Mesodermal cell (in vitro differentiated cells): ENCODE measurements at regions not wholly inside any gene's neighbourhood (a gene's known extent, or its start where the extent isn't known, plus 50 kb on each side); places are given as distances from the start of the nearest gene placed in this dataset.
"Not testable (repeated sequence)": the region's sequence is repeated elsewhere in the genome, so short reads cannot be mapped to it uniquely, and the experiment has no call there.

Experiments
- H3K27ac ChIP-seq: 2 replicates; pipeline ENCODE4 v1.7.0; 2013; ENCODE audit warnings: mild to moderate bottlenecking, low read depth, low read length, moderate library complexity; ENCODE audit not compliant: severe bottlenecking
- H3K36me3 ChIP-seq: 2 replicates; pipeline ENCODE4 v1.7.1; 2013; ENCODE audit warnings: mild to moderate bottlenecking, low read length, moderate library complexity; ENCODE audit not compliant: control insufficient read depth, insufficient read depth
- H3K4me1 ChIP-seq: one replicate; pipeline ENCODE4 v1.7.1; 2013; ENCODE audit warnings: mild to moderate bottlenecking, low read length; ENCODE audit not compliant: insufficient read depth, control insufficient read depth, poor library complexity, severe bottlenecking
- H3K4me3 ChIP-seq: 2 replicates; pipeline ENCODE4 v1.7.0; 2013; ENCODE audit warnings: low read length, control low read depth, mild to moderate bottlenecking; ENCODE audit not compliant: insufficient read depth, poor library complexity, severe bottlenecking; ENCODE audit errors: extremely low read depth
- H3K9me3 ChIP-seq: 2 replicates; pipeline ENCODE4 v1.7.1; 2013; ENCODE audit warnings: mild to moderate bottlenecking, low read length, moderate library complexity; ENCODE audit not compliant: control insufficient read depth
- whole genome bisulfite sequencing, 2 experiments: methylation state at CpG; one replicate each; pipeline ENCODE4 v1.1.5; 2013; ENCODE audit warnings: missing lambda C conversion rate in 2 of 2; ENCODE audit not compliant: insufficient coverage in 2 of 2; 5-methylcytosine and 5-hydroxymethylcytosine counted together

DNA sequence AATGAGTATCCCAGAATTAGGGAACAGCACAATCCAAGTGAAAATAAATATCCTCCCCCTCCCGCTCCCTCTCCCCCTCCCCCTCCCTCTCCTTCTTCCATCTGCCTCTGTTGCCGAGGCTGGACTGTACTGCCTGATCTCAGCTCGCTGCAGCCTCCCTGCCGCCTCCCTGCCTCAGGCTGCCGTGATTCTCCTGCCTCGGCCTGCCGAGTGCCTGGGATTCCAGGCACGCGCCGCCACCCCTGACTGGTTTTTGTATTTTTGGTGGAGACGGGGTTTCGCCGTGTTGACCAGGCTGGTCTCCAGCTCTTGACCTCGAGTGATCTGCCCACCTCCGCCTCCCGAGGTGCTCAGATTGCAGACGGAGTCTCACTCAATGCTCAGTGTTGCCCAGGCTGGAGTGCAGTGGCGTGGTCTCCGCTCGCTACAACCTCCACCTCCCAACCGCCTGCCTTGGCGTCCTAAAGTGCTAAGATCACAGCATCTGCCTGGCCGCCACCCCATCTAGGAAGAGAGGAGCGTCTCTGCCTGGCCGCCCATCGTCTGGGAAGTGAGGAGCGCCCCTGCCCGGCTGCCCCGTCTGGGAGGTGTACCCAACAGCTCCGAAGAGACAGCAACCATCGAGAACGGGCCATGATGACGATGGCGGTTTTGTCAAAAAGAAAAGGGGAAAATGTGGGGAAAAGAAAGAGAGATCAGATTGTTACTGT is 178.9 kb upstream of the IPO5 start:
- H3K27ac ChIP-seq, H3K36me3 ChIP-seq, H3K4me3 ChIP-seq, H3K9me3 ChIP-seq, H3K4me1 ChIP-seq: not testable (repeated sequence)
- 76 to 86% methylated on average over 14 to 15 of the region's 34 CpGs for WGBS, 2 experiments

DNA sequence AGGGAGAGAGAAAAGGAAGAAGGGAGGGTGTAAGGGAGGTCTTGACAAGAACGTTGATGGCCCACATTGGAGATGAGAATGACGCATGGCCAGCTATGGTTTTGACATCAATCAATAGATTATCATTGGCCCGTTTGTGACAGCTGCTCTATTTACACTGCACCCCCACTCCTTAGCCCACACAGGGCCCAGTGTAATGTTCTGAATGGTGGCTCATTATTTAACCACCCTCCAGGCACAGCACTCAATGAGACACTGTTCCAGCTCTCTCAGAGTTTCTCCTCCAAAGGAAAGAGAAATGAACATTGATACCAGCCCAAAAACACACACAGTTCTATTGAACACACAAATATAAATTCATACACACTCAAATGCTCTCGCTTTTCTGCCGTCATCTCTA is 173.0 kb upstream of the IPO5 start:
- 72 to 80% methylated on average over 3 to 5 of the region's 5 CpGs for WGBS, 2 experiments
- Histone ChIP-seq H3K4me1 (no peaks in the 10 kb centered on the region), H3K4me3 (no peak overlapping the region), H3K36me3 (no peaks in the 10 kb centered on the region), H3K27ac (no peak overlapping the region), H3K9me3 (no peaks in the 10 kb centered on the region)

DNA sequence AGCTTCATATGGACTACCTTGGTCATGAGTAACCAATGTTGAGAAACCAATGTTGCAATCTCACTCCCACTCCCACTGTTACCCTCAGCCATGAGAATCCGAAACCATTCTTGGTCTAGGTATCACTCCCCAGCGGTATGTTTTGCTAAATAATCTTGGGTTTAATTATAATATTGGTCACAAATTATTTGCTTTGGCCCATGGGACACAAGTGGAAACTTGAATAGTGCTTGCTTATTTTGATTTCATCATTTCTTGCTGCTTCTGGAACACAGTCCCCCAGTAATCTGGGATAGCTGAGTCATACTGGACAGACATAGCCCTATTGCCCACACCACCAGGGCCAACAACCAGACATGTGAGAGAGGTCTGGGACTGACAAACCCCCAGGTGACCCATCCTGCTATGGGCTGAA is 171.6 kb upstream of the IPO5 start:
- no peaks in the 10 kb centered on the region for H3K4me1 ChIP-seq
- H3K4me3 ChIP-seq: no peak overlapping the region
- no peaks in the 10 kb centered on the region for H3K36me3 ChIP-seq
- no CpG with 5 or more reads among the region's 2 CpGs for WGBS, 2 experiments
- no peak overlapping the region for H3K27ac ChIP-seq
- no peaks in the 10 kb centered on the region for H3K9me3 ChIP-seq

DNA sequence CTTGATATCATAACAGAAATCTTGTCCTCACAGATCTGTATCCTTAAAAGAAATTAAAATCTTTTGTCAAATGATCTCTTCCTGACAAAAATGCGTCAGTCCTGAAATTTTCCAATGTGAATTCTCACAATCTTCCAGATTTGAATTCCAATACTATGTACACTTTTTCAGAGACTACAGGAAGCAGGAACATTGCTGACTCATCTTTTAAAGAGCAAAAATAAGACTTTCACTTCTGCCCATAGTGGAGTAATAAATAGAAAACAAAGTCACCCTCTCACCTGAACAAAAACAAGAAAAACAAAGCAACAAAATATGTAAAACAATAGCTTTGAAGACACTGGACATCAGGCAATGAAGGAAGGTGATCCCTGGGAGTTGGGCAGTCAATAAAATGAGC is 167.0 kb upstream of the IPO5 start:
- H3K36me3 ChIP-seq: no peaks in the 10 kb centered on the region
- WGBS, 2 experiments: 89 to 100% methylated on average over 1 of the region's 1 CpG

DNA sequence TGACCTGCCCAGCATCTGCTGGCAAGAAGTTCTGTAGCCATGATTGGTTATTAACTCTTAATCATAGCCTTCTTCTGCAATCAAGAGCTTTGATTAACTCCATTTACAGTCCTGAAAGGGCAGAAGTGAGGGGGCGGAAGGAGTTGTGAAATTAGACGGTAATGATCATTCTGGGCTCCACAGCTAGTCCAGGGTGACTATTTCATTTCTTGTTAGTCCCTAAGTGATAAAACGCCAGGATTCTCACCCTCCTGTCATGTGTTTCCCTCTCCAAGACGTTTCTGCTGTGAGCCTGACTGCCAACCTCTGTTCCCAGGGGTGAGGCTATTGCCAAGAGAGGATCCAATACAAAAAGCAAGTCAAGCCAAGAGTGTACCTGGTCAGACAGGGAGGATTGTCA is 155.9 kb upstream of the IPO5 start:
- Histone ChIP-seq H3K9me3 (peaks cover 20% of the 10 kb centered on the region), H3K4me3 (no peak overlapping the region), H3K27ac (no peak overlapping the region), H3K4me1 (peaks cover 3% of the 10 kb centered on the region), H3K36me3 (no peaks in the 10 kb centered on the region)
- WGBS, 2 experiments: 91 to 95% methylated on average over 3 to 4 of the region's 4 CpGs

More for the DNA sequence above, 167.0 kb upstream of the IPO5 start:
- H3K4me1 ChIP-seq: no peaks in the 10 kb centered on the region
- H3K27ac ChIP-seq: no peak overlapping the region
- H3K4me3 ChIP-seq: no peak overlapping the region
- peaks cover 13% of the 10 kb centered on the region for H3K9me3 ChIP-seq

DNA sequence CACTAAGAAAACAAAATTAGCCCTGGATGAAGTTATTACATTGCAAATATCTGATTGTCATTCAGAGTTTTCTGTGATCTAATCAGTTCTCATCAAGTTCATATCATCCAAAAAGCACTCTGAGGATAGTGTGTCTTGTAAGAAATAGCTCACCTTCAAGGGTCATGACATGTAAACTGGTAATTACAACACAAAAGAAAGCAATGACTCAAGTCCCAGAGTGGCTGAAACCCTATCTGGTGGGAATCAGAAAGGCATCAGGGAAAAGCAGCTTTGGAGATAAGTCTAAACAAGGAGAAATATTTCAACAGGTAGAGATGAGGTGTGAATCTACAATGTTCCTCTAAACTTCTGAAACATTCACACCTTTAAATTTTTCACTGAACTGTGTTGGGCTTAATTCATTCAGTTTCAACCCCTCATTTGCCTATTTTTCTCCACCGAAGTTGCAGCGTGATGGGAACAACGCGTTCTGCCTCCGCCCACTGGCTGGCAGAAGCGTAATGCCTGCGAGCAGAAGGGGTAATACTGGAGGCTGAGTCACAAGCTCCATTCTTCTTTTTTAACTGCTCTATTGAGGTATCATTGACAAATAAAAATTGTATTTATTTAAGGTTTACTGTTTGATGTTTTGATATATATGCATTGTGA is 155.2 kb upstream of the IPO5 start:
- Histone ChIP-seq H3K9me3 (peaks cover 12% of the 10 kb centered on the region), H3K4me3 (no peak overlapping the region), H3K36me3 (no peaks in the 10 kb centered on the region), H3K4me1 (peaks cover 3% of the 10 kb centered on the region), H3K27ac (no peak overlapping the region)
- 90% methylated on average over 4 of the region's 7 CpGs; no CpG with 5 or more reads in 1 of the 2 experiments for WGBS, 2 experiments

DNA sequence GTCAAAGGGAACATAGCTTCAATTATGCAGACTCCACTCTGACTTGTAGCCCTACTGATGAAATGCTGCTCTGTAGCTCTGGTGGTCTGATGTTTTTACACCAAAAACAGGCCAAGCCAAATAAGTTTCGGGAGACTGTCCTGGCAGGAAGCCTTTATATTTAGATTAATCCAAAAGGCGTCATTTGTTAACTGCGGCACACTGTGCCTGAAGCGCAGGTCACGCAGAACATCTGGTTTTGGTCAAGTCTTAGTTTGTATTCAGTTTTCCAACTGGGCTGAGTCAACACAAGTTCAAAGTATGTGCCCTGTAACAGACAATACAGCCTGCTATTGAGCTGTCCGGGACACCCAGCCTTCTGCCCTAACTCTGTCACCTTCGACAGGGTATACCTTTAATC is 154.6 kb upstream of the IPO5 start:
- H3K9me3 ChIP-seq: peaks cover 8% of the 10 kb centered on the region
- WGBS, 2 experiments: 94 to 95% methylated on average over 7 of the region's 7 CpGs
- H3K27ac ChIP-seq: no peak overlapping the region
- H3K36me3 ChIP-seq: no peaks in the 10 kb centered on the region
- peaks cover 3% of the 10 kb centered on the region for H3K4me1 ChIP-seq
- no peak overlapping the region for H3K4me3 ChIP-seq

DNA sequence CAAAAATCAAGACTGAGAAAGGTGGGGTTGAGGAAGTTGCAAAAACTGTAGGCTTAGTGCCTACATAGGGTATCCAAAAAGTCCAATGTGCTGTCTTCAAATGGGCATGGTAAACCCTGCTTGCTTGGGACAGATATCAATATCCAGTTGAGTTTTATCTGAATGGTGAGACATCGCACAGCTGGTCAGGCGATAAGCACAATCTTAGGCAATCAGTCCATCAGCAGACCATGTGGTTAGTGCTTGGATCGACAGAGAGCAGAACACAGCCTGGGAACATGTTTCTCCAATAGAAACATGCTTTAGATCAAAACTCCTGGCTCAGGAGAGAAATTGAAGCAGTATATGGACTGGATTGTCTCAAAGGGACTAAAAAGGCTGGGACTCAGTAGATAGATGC is 151.3 kb upstream of the IPO5 start:
- WGBS, 2 experiments: 92 to 94% methylated on average over 3 of the region's 3 CpGs
- Histone ChIP-seq H3K27ac (no peak overlapping the region), H3K9me3 (no peaks in the 10 kb centered on the region), H3K36me3 (no peaks in the 10 kb centered on the region), H3K4me3 (no peak overlapping the region), H3K4me1 (peaks cover 3% of the 10 kb centered on the region)

DNA sequence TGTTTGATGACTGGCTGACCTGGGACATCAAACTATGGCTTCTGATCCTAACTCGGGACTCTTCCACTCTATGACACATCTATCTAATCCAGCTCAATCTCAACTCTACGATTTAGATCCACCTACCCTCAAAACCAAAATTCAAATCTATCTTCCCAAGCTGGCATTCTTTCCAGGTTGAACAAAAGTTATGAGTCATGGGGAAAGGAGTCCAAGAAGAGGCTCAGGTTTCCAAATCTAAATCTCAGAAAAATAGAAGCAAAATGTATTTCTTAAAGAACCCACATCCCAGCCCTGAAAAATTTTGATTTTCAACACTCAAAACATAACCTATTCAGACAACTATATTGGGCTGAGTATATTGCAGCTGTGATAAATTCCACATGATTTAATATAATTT is 143.9 kb upstream of the IPO5 start:
- no peak overlapping the region for H3K4me3 ChIP-seq
- H3K9me3 ChIP-seq: no peaks in the 10 kb centered on the region
- no peaks in the 10 kb centered on the region for H3K4me1 ChIP-seq
- no peak overlapping the region for H3K27ac ChIP-seq
- H3K36me3 ChIP-seq: no peaks in the 10 kb centered on the region
- WGBS, 2 experiments: 93 to 100% methylated on average over 1 to 2 of the region's 2 CpGs

DNA sequence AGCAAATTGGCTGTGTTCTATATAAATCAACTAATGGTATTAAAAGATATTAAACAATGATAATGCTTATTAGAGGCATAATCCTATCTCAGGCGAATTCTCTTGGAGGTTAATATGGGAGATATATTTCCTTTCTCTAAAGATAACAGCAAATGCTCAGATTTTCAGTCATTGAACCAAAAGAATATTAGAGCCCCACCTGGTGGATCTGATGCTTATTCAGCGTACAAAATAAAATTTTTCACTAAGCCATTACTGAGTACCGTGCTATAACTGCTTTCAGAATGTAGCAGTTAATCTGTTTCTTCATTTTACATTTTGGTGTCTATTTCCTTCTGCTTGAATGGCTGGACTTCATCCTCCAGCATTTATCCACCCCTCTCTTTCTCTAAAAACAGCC is 143.3 kb upstream of the IPO5 start:
- H3K9me3 ChIP-seq: no peaks in the 10 kb centered on the region
- no peak overlapping the region for H3K4me3 ChIP-seq
- no peak overlapping the region for H3K27ac ChIP-seq
- no peaks in the 10 kb centered on the region for H3K4me1 ChIP-seq
- H3K36me3 ChIP-seq: no peaks in the 10 kb centered on the region
- WGBS, 2 experiments: 48 to 61% methylated on average over 2 of the region's 3 CpGs

DNA sequence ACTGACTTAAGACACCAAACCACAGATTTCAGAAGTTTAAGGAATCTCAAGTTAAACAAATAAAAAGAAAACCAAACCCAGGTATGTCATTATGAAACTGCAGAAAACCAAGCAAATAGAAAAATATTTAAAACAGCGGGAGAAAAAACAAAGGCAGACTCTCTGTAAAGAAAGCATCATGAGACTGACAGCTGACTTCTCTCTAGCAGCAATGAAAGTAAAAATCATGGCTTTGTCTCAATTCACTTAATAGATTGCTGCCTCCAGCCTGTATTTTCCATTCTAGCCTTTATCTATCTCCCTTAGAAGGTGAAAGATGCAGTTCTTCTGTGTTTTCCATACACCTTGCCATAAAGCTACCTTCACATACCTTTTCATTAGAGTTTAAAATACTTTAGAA is 131.1 kb upstream of the IPO5 start:
- Histone ChIP-seq H3K27ac (no peak overlapping the region), H3K9me3 (no peaks in the 10 kb centered on the region), H3K4me3 (no peak overlapping the region), H3K4me1 (peaks cover 5% of the 10 kb centered on the region), H3K36me3 (no peaks in the 10 kb centered on the region)
- 100% methylated on average over 1 of the region's 1 CpG for WGBS, 2 experiments
